ENCODE measurements at regions not wholly inside any gene's neighbourhood (a gene's known extent, or its start where the extent isn't known, plus 50 kb on each side); places are given as distances from the start of the nearest gene placed in this dataset.

DNA sequence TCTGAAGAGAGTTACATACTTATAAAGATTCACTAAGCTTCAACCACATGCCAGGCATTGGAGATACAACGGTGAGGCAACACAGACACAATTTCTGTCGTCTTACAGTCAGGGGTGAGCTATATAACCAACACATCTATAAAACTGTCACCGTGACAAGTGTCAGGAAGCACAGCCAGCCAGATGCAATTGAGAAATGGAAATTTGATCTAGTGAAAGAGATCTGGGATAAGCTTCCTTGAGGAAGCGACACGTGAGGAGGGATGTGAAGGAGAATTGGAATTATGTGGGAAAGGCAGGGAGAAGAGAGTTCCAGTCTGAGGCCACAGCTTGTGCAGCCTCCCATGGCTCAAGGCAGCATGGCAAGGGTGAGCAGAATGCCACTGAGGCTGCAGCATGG is 50.9 kb upstream of the ZNF354B start:
- no peaks in the 10 kb centered on the region for H3K9me3 ChIP-seq
- no peaks in the 10 kb centered on the region for H3K27me3 Mint-ChIP-seq (ENCODE audit: insufficient read depth, unreplicated experiment)
- no peaks in the 10 kb centered on the region for H3K36me3 ChIP-seq (ENCODE audit: control insufficient read depth, insufficient read depth, low read length)
- no peak for DNase-seq
- no peaks in the 10 kb centered on the region for H3K27me3 ChIP-seq (replicated peaks; ENCODE audit: control insufficient read depth, insufficient read depth, low read length)
- H3K36me3 Mint-ChIP-seq (ENCODE audit: insufficient read depth, unreplicated experiment): no peaks in the 10 kb centered on the region
- no peak overlapping the region for H3K27ac Mint-ChIP-seq (ENCODE audit: unreplicated experiment)
- H3K4me1 Mint-ChIP-seq (ENCODE audit: low read depth, unreplicated experiment): no peaks in the 10 kb centered on the region
- TF ChIP-seq, protein P1, sequence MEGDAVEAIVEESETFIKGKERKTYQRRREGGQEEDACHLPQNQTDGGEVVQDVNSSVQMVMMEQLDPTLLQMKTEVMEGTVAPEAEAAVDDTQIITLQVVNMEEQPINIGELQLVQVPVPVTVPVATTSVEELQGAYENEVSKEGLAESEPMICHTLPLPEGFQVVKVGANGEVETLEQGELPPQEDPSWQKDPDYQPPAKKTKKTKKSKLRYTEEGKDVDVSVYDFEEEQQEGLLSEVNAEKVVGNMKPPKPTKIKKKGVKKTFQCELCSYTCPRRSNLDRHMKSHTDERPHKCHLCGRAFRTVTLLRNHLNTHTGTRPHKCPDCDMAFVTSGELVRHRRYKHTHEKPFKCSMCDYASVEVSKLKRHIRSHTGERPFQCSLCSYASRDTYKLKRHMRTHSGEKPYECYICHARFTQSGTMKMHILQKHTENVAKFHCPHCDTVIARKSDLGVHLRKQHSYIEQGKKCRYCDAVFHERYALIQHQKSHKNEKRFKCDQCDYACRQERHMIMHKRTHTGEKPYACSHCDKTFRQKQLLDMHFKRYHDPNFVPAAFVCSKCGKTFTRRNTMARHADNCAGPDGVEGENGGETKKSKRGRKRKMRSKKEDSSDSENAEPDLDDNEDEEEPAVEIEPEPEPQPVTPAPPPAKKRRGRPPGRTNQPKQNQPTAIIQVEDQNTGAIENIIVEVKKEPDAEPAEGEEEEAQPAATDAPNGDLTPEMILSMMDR (IDR thresholded peaks at IDR 0.05; ENCODE audit: insufficient read depth in 1 of 2, low read depth in 1 of 2, low read length in 1 of 2, severe bottlenecking in 1 of 2, unreplicated experiment in 1 of 2): no peak
- CTCF ChIA-PET: no interaction called here
- no peak overlapping the region for H3K4me3 ChIP-seq (ENCODE audit: low read depth, low read length)
- no TSS peak for BruUV-seq (replicated peaks)
- peaks cover 19% of the 10 kb centered on the region for H3K9me3 Mint-ChIP-seq (ENCODE audit: unreplicated experiment)
- intact Hi-C loops (cut with micrococcal nuclease; ENCODE audit: unreplicated experiment): no loop called here
- no peaks in the 10 kb centered on the region for H3K4me1 ChIP-seq
- H3K4me3 Mint-ChIP-seq (ENCODE audit: unreplicated experiment): no peak overlapping the region
- POLR2A ChIA-PET: no interaction called here

DNA sequence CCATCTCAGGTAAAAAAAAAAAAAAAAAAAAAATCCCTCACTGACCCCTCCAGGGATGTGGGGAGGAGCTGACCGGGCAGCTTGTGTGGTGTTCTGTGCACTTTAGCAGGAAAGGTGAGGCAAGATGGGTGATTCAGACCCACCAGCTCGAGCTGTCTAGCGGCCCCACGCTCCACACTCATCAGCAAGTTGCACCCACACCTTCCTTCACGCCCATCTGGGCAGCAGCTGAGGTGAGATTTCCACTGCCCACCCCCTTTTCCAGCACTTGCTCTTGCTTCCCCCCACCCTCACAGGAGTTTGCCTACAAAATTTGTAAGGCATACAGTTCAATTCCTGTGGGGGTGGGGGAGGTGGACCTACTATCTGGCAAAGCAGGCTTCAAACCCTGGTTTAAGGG is 58.7 kb upstream of the ZNF354B start:
- Mint-ChIP-seq H3K4me3 (ENCODE audit: unreplicated experiment) (no peak overlapping the region), H3K36me3 (ENCODE audit: insufficient read depth, unreplicated experiment) (no peaks in the 10 kb centered on the region), H3K27me3 (ENCODE audit: insufficient read depth, unreplicated experiment) (no peaks in the 10 kb centered on the region), H3K9me3 (ENCODE audit: unreplicated experiment) (peaks cover 12% of the 10 kb centered on the region), H3K4me1 (ENCODE audit: low read depth, unreplicated experiment) (no peaks in the 10 kb centered on the region), H3K27ac (ENCODE audit: unreplicated experiment) (no peak overlapping the region)
- Histone ChIP-seq H3K9me3 (no peaks in the 10 kb centered on the region), H3K4me3 (ENCODE audit: low read depth, low read length) (no peak overlapping the region), H3K4me1 (no peaks in the 10 kb centered on the region), H3K36me3 (ENCODE audit: control insufficient read depth, insufficient read depth, low read length) (no peaks in the 10 kb centered on the region), H3K27me3 (replicated peaks; ENCODE audit: control insufficient read depth, insufficient read depth, low read length) (no peaks in the 10 kb centered on the region)
- TF ChIP-seq, protein P1 (IDR thresholded peaks at IDR 0.05; ENCODE audit: insufficient read depth in 1 of 2, low read depth in 1 of 2, low read length in 1 of 2, severe bottlenecking in 1 of 2, unreplicated experiment in 1 of 2): no peak
- BruUV-seq (replicated peaks): no TSS peak
- ChIA-PET CTCF (no interaction called here), POLR2A (no interaction called here)
- DNase-seq: no peak
- intact Hi-C loops (cut with micrococcal nuclease; ENCODE audit: unreplicated experiment): no loop called here

GRCh38 chr5:178797546-178798440 is 62.0 kb upstream of the ZNF354B start:
- Mint-ChIP-seq H3K4me3 (ENCODE audit: unreplicated experiment) (no peak overlapping the region), H3K36me3 (ENCODE audit: insufficient read depth, unreplicated experiment) (no peaks in the 10 kb centered on the region), H3K4me1 (ENCODE audit: low read depth, unreplicated experiment) (no peaks in the 10 kb centered on the region), H3K27ac (ENCODE audit: unreplicated experiment) (no peak overlapping the region), H3K27me3 (ENCODE audit: insufficient read depth, unreplicated experiment) (no peaks in the 10 kb centered on the region), H3K9me3 (ENCODE audit: unreplicated experiment) (peaks cover 8% of the 10 kb centered on the region)
- CTCF ChIA-PET: no interaction called here
- TF ChIP-seq, protein P1 (IDR thresholded peaks at IDR 0.05; ENCODE audit: insufficient read depth in 1 of 2, low read depth in 1 of 2, low read length in 1 of 2, severe bottlenecking in 1 of 2, unreplicated experiment in 1 of 2): no peak
- DNase-seq: no peak
- H3K4me3 ChIP-seq (ENCODE audit: low read depth, low read length): no peak overlapping the region
- intact Hi-C loops (cut with micrococcal nuclease; ENCODE audit: unreplicated experiment): no loop called here
- no peaks in the 10 kb centered on the region for H3K27me3 ChIP-seq (replicated peaks; ENCODE audit: control insufficient read depth, insufficient read depth, low read length)
- no TSS peak for BruUV-seq (replicated peaks)
- POLR2A ChIA-PET: no interaction called here
- no peaks in the 10 kb centered on the region for H3K4me1 ChIP-seq
- H3K36me3 ChIP-seq (ENCODE audit: control insufficient read depth, insufficient read depth, low read length): no peaks in the 10 kb centered on the region
- H3K9me3 ChIP-seq: no peaks in the 10 kb centered on the region
